C4-2B (cell line): ENCODE measurements at regions not wholly inside any gene's neighbourhood (a gene's known extent, or its start where the extent isn't known, plus 50 kb on each side); places are given as distances from the start of the nearest gene placed in this dataset.

Experiments
- H3K27ac ChIP-seq: fragments of 450-650 bp; 2 replicates; pipeline ENCODE4 v1.5.1; 2017
- ZFX ChIP-seq: fragments of 450-650 bp; IDR thresholded peaks from 2 replicates; pipeline ENCODE4 v1.6.1; 2017
- TF ChIP-seq, protein P1 (sequence below): fragments of 450-650 bp; conservative IDR thresholded peaks from 2 replicates; pipeline ENCODE4 v1.5.1; 2017; ENCODE audit warnings: mild to moderate bottlenecking

DNA sequence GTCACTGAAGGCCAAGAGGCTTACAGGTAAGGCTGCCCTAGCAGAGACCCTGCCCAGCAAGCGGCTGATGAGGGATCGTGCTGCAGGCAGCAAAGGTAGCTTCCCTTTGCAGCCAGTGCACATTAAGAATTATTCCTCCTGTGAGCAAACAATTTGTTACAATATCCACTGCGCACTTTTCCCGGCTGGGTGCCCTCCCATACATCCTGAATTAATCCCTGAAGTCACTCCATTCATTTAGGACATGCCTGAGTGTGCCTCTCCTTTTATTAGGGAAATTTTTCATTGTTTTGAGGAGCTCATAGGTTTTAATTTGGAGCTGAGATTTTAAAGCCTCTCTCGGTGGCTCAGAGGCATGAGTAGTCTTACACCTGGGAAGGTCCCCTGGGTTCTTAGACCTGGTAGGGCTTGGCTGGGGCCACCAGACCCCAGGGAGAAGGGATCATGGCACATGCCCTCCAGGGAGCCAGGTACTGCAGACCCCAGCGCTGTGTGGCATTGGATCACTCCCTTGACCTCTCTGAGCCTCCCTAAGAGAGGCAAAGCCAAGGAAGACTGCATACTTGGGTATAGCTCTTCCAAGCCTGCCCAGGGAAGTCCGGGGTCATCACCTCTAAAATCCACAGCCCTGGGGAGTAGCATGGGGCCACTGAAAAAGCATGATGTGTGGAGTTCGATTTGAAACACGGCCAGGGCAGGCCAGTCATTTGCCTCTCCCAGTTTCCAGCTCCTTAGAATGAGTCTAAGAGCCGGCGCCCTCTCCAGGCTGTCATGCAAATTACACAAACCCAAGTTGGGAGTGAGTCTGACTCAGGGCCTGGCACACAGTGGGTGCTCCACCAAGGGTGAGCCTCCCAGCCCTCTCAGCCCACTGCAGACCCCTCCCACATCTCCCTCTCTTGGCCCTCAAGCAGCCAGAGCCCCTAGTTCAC is 151.9 kb upstream of the LINGO1 start:
- TF ChIP-seq, protein P1, sequence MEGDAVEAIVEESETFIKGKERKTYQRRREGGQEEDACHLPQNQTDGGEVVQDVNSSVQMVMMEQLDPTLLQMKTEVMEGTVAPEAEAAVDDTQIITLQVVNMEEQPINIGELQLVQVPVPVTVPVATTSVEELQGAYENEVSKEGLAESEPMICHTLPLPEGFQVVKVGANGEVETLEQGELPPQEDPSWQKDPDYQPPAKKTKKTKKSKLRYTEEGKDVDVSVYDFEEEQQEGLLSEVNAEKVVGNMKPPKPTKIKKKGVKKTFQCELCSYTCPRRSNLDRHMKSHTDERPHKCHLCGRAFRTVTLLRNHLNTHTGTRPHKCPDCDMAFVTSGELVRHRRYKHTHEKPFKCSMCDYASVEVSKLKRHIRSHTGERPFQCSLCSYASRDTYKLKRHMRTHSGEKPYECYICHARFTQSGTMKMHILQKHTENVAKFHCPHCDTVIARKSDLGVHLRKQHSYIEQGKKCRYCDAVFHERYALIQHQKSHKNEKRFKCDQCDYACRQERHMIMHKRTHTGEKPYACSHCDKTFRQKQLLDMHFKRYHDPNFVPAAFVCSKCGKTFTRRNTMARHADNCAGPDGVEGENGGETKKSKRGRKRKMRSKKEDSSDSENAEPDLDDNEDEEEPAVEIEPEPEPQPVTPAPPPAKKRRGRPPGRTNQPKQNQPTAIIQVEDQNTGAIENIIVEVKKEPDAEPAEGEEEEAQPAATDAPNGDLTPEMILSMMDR, result no peak
- no peak for TF ChIP-seq ZFX
- H3K27ac ChIP-seq, result no peak overlapping the region

DNA sequence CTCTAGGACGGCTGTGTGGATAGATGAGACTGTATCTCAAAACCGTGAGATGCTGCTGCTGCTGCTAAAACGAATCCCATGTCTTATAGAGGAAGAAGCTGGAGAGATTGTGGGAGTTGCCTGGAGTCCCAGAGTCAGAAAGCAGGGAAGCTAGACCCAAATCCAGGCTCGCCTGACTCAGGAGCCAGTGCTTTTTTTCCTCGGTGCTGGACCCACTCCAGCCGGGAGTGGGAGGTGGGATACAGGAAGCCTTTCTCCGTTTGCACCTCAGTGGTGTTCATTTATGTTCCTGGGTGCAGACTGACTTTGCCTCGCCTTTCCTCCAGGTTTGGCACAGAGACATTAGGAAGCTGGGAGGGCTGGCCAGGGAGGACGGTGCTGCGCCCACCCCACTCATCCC is 150.9 kb upstream of the LINGO1 start:
- H3K27ac ChIP-seq, result no peak overlapping the region
- TF ChIP-seq, protein P1, result no peak

DNA sequence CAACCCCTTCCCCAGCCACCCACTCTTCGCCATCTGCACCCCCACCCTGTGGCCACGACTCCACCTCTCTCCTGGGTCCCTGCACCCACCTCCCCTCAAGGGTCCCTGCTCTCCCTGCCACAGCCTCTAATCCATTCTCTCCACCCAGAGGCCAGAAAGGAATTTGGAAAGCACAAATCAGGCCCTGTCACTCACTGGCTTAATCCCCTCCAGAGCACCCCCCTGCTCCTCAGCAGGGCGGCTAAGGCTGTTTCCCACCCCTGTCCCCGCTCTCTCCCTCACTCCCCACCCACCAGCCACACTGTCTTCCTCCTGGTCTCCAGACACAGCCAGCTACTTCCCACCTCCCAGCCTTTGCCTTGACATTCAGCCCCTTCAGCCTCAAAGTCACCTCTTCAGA is 150.0 kb upstream of the LINGO1 start:
- TF ChIP-seq, protein P1, result no peak
- TF ChIP-seq ZFX, result no peak
- no peak overlapping the region for H3K27ac ChIP-seq

GRCh38 chr15:77781946-77782240 is 149.2 kb upstream of the LINGO1 start:
- no peak overlapping the region for H3K27ac ChIP-seq
- TF ChIP-seq, protein P1, result no peak
- no peak for TF ChIP-seq ZFX

- TF ChIP-seq ZFX, result no peak
- TF ChIP-seq, protein P1, result no peak
- H3K27ac ChIP-seq, result no peak overlapping the region
Observed at GRCh38 chr15:77781151-77781945, 148.6 kb upstream of the LINGO1 start.

- no peak overlapping the region for H3K27ac ChIP-seq
- TF ChIP-seq, protein P1, result no peak
- no peak for TF ChIP-seq ZFX
Observed at GRCh38 chr15:77778802-77779201, 146.1 kb upstream of the LINGO1 start.

GRCh38 chr15:77775837-77776236 is 143.1 kb upstream of the LINGO1 start:
- TF ChIP-seq, protein P1, result no peak
- no peak for TF ChIP-seq ZFX
- H3K27ac ChIP-seq, result no peak overlapping the region
